ENCODE measurements at regions not wholly inside any gene's neighbourhood (a gene's known extent, or its start where the extent isn't known, plus 50 kb on each side); places are given as distances from the start of the nearest gene placed in this dataset.
A peak's percentile ranks its signal among the peaks of the same experiment; 100 is the strongest.

DNA sequence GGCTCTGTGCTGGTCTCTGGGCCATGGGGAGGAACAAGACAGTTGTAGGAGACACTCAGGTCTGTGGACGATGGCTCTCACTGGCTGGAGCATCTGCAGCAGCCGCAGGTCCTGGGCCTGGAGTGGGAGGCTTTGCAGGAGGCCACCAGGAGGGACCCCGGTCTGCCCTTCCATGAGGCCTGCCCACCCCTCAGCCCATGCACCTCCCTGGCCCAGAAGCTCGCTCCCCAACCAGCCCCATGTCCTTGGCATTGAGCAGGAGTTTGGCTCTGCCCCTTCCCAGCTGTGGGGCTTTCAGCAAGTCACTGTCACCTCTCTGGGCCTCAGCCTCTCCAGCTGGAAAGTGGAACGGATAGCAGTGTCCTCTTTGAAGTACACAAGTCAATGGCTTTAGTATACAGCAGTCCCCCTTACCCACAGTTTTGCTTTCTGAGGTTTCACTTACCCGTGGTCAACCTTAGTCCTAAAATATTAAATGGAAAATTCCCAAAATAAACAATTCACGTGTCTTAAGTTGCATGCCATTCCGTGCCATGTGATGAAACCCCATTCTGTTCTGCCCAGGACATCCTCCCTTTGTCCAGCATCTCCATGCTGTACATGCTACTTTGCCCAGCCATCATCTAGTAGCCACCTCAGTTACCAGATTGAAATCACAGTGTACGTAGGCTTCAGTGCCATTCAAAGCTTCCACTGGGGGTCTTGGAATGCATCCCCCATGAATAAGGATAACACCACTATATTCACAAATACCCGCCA, 104.0 kb downstream of the CPZ start:
- Histone ChIP-seq H3K4me1 (no peaks in the 10 kb centered on the region), H3K36me3 (no peaks in the 10 kb centered on the region), H3K27me3 (peaks cover 0 to 76% (median 33%) of the 10 kb centered on the region in 3 donors), H3K4me3 (no peak overlapping the region), H3K27ac (no peak overlapping the region), H3K9me3 (peaks cover 0 to 15% (median 14%) of the 10 kb centered on the region in 4 donors)
- no peak for DNase-seq
- intact Hi-C loops (cut with DNase I; ENCODE audit: low total_unique reads), result no loop called here
- 67 to 80% (median 76%) methylated on average over 6 to 10 of the region's 10 CpGs for WGBS, 5 donors
- TF ChIP-seq POLR2A (IDR thresholded peaks at IDR 0.05) (no peak), EP300 (IDR thresholded peaks at IDR 0.05) (no peak), CTCF (IDR thresholded peaks at IDR 0.05) (no peak), POLR2AphosphoS5 (IDR thresholded peaks at IDR 0.05) (no peak)

GRCh38 chr4:8695237-8696219, 103.0 kb downstream of the CPZ start:
- Histone ChIP-seq H3K27ac (no peak overlapping the region), H3K4me1 (no peaks in the 10 kb centered on the region), H3K4me3 (no peak overlapping the region), H3K27me3 (peaks cover 0 to 70% (median 23%) of the 10 kb centered on the region in 3 donors), H3K9me3 (peaks cover 0 to 15% (median 14%) of the 10 kb centered on the region in 4 donors), H3K36me3 (no peaks in the 10 kb centered on the region)
- intact Hi-C loops (cut with DNase I; ENCODE audit: low total_unique reads), result no loop called here
- DNase-seq, result peak in 1 of 2 donors; percentile 10
- no peak for TF ChIP-seq POLR2AphosphoS5 (IDR thresholded peaks at IDR 0.05)
- TF ChIP-seq EP300 (IDR thresholded peaks at IDR 0.05), result no peak
- TF ChIP-seq CTCF (IDR thresholded peaks at IDR 0.05), result no peak
- no peak for TF ChIP-seq POLR2A (IDR thresholded peaks at IDR 0.05)
- 74 to 78% (median 75%) methylated on average over 18 of the region's 18 CpGs for WGBS, 5 donors

DNA sequence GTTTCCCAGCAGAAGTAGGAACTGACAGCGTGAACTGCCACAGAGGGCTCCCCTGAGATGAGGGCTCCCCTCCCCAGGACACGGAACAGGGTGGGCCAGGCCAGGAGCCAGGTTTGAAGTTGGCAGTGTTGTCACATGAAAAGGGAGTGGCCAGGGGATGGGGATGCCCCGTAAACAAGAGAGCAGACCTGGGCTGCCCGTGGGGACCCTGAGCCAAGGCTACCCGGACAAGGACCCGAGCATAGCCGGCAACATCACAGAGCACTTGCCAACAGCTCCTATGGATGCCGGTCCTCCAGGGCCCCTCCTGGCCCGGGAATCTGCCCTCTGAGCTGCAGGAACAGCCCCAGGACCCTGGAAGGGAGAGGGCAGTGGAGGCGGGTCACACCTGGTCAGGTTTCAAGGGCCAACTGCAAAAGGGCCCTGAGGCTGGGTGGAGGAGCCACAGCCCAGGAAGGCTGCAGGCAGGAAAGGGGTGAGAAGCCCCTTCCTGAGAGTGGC, 102.1 kb downstream of the CPZ start:
- 51 to 58% (median 55%) methylated on average over 2 to 10 of the region's 10 CpGs; no CpG with 5 or more reads in 1 of the 5 donors for WGBS, 5 donors
- Histone ChIP-seq H3K9me3 (peaks cover 0 to 15% (median 14%) of the 10 kb centered on the region in 4 donors), H3K27ac (no peak overlapping the region), H3K4me1 (no peaks in the 10 kb centered on the region), H3K4me3 (no peak overlapping the region), H3K27me3 (peaks cover 0 to 68% (median 25%) of the 10 kb centered on the region in 3 donors), H3K36me3 (no peaks in the 10 kb centered on the region)
- no peak for TF ChIP-seq POLR2AphosphoS5 (IDR thresholded peaks at IDR 0.05)
- no peak for TF ChIP-seq EP300 (IDR thresholded peaks at IDR 0.05)
- no peak for TF ChIP-seq CTCF (IDR thresholded peaks at IDR 0.05)
- TF ChIP-seq POLR2A (IDR thresholded peaks at IDR 0.05), result no peak
- intact Hi-C loops (cut with DNase I; ENCODE audit: low total_unique reads), result no loop called here
- DNase-seq, result peak in 1 of 2 donors; percentile 20

DNA sequence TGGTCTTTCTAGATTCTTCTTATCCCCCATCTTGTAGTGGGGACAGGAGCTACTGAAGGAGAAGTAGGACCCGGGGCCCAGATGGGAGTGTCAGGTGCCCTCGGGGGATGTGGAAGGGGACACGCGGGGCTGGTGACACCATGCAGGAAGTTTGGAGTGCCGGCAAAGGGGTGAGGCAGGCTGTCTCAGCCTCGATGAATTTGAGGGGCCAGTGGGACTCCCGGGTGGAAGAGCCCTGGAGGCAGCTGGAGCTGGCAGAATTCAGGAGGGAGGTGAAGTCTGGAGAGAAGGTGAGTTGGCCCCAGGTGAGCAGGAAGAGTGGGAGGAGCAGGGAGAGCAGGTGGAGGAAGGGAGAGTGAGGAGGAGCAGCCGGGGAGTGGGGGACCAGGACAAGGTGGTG, 101.7 kb downstream of the CPZ start:
- intact Hi-C loops (cut with DNase I; ENCODE audit: low total_unique reads), result no loop called here
- peaks cover 0 to 15% (median 14%) of the 10 kb centered on the region in 4 donors for H3K9me3 ChIP-seq

More for the DNA sequence above, 101.7 kb downstream of the CPZ start:
- Histone ChIP-seq H3K36me3 (no peaks in the 10 kb centered on the region), H3K27ac (no peak overlapping the region), H3K4me1 (no peaks in the 10 kb centered on the region), H3K27me3 (peaks cover 0 to 68% (median 25%) of the 10 kb centered on the region in 3 donors), H3K4me3 (no peak overlapping the region)
- WGBS, 5 donors, result 49 to 70% (median 66%) methylated on average over 8 of the region's 8 CpGs
- no peak for TF ChIP-seq POLR2A (IDR thresholded peaks at IDR 0.05)
- TF ChIP-seq EP300 (IDR thresholded peaks at IDR 0.05), result no peak
- no peak for TF ChIP-seq POLR2AphosphoS5 (IDR thresholded peaks at IDR 0.05)
- no peak for TF ChIP-seq CTCF (IDR thresholded peaks at IDR 0.05)
- peak in 1 of 2 donors; percentile 7 for DNase-seq

Measured in stomach (tissue), 8 donors.